HL-60 (cell line): ENCODE measurements at regions not wholly inside any gene's neighbourhood (a gene's known extent, or its start where the extent isn't known, plus 50 kb on each side); places are given as distances from the start of the nearest gene placed in this dataset.

Experiments used
- DNase-seq, 2 experiments: peaks; one replicate each; pipeline ENCODE4 v3.0.0-alpha.2; 2010 to 2020; ENCODE audit warnings: low read depth in 1 of 2, low spot score in 1 of 2
- H3K27ac ChIP-seq: fragments of 250-450 bp; sonication (Bioruptor Pico); replicated peaks from 2 replicates; pipeline ENCODE4 v1.5.1; 2020; ENCODE audit warnings: mild to moderate bottlenecking, moderate library complexity
- H3K27me3 ChIP-seq: fragments of 250-450 bp; sonication (Bioruptor Pico); 2 replicates; pipeline ENCODE4 v1.5.1; 2021; ENCODE audit warnings: mild to moderate bottlenecking, moderate library complexity; ENCODE audit not compliant: insufficient read depth, poor library complexity, severe bottlenecking
- H3K4me3 ChIP-seq: replicated peaks from 2 replicates; pipeline ENCODE4 v1.5.1; 2011; ENCODE audit warnings: mild to moderate bottlenecking, control low read depth, low read length; ENCODE audit not compliant: insufficient read depth
- GABPA ChIP-seq: IDR thresholded peaks from 2 replicates; pipeline ENCODE4 v1.6.1; 2012; ENCODE audit warnings: low read depth
- POLR2AphosphoS5 ChIP-seq: IDR thresholded peaks from 2 replicates; pipeline ENCODE4 v1.6.1; 2012; ENCODE audit warnings: low read depth
- SPI1 ChIP-seq: IDR thresholded peaks from 2 replicates; pipeline ENCODE4 v1.6.1; 2012; ENCODE audit warnings: low read depth, mild to moderate bottlenecking, borderline replicate concordance
- TF ChIP-seq, protein P1 (sequence below): IDR thresholded peaks from 2 replicates; pipeline ENCODE4 v1.6.1; 2012; ENCODE audit warnings: low read depth; ENCODE audit not compliant: insufficient replicate concordance
- TF ChIP-seq, protein P2 (sequence below): IDR thresholded peaks from one replicate; pipeline ENCODE4 v1.5.1; 2011; ENCODE audit warnings: low read length, control low read depth, inconsistent platforms; ENCODE audit not compliant: insufficient read depth

DNA sequence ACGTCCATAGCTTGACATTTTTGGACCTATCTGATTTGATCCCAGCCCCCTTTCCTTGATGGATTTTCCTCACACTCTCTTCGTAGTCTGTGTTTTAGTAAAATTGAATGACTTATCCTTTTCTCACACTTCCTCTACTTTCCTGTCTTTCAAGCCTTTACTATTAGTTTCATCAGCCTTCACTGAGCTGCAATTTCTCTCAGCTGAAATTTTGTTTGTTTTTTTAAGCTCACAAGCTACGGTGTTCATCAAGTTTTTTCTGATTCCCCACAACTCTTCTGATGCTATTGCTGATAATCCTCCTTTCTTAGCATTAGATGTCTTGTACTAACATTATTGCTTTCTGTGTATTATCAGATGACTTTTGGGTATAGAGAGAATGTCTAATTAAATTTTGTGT lies 263.7 kb downstream of the TBX18 start:
- DNase-seq, result no peak
- Histone ChIP-seq H3K4me3 (no peak overlapping the region), H3K27ac (no peak overlapping the region), H3K27me3 (no peaks in the 10 kb centered on the region)
- TF ChIP-seq, protein P1, sequence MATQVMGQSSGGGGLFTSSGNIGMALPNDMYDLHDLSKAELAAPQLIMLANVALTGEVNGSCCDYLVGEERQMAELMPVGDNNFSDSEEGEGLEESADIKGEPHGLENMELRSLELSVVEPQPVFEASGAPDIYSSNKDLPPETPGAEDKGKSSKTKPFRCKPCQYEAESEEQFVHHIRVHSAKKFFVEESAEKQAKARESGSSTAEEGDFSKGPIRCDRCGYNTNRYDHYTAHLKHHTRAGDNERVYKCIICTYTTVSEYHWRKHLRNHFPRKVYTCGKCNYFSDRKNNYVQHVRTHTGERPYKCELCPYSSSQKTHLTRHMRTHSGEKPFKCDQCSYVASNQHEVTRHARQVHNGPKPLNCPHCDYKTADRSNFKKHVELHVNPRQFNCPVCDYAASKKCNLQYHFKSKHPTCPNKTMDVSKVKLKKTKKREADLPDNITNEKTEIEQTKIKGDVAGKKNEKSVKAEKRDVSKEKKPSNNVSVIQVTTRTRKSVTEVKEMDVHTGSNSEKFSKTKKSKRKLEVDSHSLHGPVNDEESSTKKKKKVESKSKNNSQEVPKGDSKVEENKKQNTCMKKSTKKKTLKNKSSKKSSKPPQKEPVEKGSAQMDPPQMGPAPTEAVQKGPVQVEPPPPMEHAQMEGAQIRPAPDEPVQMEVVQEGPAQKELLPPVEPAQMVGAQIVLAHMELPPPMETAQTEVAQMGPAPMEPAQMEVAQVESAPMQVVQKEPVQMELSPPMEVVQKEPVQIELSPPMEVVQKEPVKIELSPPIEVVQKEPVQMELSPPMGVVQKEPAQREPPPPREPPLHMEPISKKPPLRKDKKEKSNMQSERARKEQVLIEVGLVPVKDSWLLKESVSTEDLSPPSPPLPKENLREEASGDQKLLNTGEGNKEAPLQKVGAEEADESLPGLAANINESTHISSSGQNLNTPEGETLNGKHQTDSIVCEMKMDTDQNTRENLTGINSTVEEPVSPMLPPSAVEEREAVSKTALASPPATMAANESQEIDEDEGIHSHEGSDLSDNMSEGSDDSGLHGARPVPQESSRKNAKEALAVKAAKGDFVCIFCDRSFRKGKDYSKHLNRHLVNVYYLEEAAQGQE, result no peak
- TF ChIP-seq, protein P2, sequence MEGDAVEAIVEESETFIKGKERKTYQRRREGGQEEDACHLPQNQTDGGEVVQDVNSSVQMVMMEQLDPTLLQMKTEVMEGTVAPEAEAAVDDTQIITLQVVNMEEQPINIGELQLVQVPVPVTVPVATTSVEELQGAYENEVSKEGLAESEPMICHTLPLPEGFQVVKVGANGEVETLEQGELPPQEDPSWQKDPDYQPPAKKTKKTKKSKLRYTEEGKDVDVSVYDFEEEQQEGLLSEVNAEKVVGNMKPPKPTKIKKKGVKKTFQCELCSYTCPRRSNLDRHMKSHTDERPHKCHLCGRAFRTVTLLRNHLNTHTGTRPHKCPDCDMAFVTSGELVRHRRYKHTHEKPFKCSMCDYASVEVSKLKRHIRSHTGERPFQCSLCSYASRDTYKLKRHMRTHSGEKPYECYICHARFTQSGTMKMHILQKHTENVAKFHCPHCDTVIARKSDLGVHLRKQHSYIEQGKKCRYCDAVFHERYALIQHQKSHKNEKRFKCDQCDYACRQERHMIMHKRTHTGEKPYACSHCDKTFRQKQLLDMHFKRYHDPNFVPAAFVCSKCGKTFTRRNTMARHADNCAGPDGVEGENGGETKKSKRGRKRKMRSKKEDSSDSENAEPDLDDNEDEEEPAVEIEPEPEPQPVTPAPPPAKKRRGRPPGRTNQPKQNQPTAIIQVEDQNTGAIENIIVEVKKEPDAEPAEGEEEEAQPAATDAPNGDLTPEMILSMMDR, result no peak
- TF ChIP-seq SPI1 (no peak), GABPA (no peak), POLR2AphosphoS5 (no peak)

DNA sequence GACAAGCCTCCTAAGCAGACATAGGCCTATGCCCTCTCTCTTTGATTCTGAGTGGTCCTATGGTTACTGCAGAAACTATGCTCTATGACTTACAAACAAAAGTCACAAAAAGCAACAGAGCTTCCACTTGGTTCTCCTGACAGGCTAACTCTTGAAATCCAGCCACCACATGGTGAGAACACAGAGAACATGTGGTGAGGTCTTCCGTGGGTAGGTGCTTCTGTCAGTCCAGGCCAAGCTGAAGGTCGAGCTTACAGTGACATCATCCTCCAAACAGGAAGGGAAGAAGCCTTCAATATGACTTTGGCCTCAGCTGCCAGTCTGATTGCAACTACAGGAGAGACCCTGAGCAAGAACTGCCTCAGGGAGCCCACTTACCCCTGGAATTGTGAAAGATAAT lies 265.5 kb downstream of the TBX18 start:
- Histone ChIP-seq H3K4me3 (no peak overlapping the region), H3K27ac (no peak overlapping the region), H3K27me3 (no peaks in the 10 kb centered on the region)
- no peak for DNase-seq
- TF ChIP-seq, protein P2, result no peak
- TF ChIP-seq POLR2AphosphoS5 (no peak), SPI1 (no peak), GABPA (no peak)
- TF ChIP-seq, protein P1, result no peak

DNA sequence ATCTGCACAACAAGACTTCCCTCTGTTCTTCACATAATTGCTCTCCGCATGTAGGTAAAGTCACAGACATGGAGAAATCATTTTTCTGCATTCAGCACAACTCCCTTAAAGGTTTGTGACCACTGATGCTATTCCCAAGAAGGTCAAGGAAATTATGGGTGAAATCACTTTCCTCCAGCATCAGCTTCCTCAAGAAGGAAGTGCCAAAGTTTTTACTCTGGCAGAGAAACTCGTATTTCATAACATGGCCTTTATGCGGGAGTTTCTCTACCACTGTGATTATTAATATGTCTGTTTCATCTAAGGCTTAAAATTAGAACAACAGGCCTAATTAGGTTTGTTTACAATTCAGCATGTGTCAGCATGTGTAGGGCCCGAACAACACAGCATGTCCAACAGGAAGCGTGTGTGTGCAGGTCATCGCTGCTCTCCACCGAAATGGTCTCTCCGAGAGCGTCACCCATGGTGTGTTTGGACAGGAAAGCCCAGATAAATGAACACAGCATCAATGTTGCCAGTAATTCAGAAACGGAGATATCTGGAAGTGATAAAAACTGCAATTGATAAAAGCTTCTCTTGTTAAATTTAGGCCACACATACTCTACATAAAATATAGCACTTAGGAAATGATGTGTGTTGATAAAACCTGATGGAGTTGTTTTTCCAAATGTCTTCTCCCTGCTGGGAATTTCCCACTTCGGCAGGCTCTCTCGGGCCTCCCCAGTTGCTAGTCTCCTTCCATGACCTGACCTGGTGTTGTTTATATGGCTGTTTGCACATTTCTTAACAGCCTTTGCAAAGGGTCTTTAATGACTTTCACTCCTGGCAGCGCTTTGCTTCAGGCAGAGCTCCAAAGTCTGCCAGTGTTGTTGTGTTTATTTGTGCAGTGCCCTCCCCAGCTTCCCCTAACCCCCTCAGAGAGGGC lies 265.1 kb upstream of the CEP162 start:
- TF ChIP-seq GABPA (no peak), POLR2AphosphoS5 (no peak), SPI1 (no peak)
- TF ChIP-seq, protein P1, result no peak
- TF ChIP-seq, protein P2, result no peak
- Histone ChIP-seq H3K27ac (no peak overlapping the region), H3K27me3 (no peaks in the 10 kb centered on the region), H3K4me3 (no peak overlapping the region)
- no peak for DNase-seq
